Body of pancreas (tissue), 4 donors: ENCODE measurements at regions not wholly inside any gene's neighbourhood (a gene's known extent, or its start where the extent isn't known, plus 50 kb on each side); places are given as distances from the start of the nearest gene placed in this dataset.
A peak's percentile ranks its signal among the peaks of the same experiment; 100 is the strongest.

Experiments
- ATAC-seq: fragments of 150-250 bp; one replicate; pipeline ENCODE4 v1.9.1; 2016
- DNase-seq, 4 donors: peaks; one replicate each; pipeline ENCODE4 v3.0.0-alpha.2; 2019
- H3K27ac ChIP-seq, 4 donors: fragments of 200-600 bp; sonication (generic); 1 replicate in 3 of 4; 2 replicates in 1 of 4; pipeline versions ENCODE4 v1.5.1 to v1.6.1; 2016 to 2019; ENCODE audit warnings: mild to moderate bottlenecking in 1 of 4, mixed read lengths in 1 of 4, moderate library complexity in 1 of 4
- H3K27me3 ChIP-seq, 2 donors: fragments of 200-600 bp; sonication (generic); one replicate each; pipeline ENCODE4 v1.6.0; 2016; ENCODE audit warnings: mild to moderate bottlenecking in 1 of 2
- H3K36me3 ChIP-seq, 2 donors: fragments of 200-600 bp; sonication (generic); replicated peaks in 1 of 2; 2 replicates each; pipeline ENCODE4 v1.5.1; 2016; ENCODE audit warnings: low read depth in 2 of 2; ENCODE audit not compliant: insufficient read depth in 1 of 2
- H3K4me1 ChIP-seq: fragments of 200-600 bp; sonication (generic); one replicate; pipeline ENCODE4 v1.6.0; 2016
- H3K4me3 ChIP-seq, 2 donors: fragments of 200-600 bp; sonication (generic); 1 replicate in 1 of 2; 2 replicates in 1 of 2; pipeline ENCODE4 v1.5.1; 2016 to 2019
- H3K9me3 ChIP-seq, 3 donors: fragments of 200-600 bp; sonication (generic); 1 replicate in 2 of 3; 2 replicates in 1 of 3; pipeline ENCODE4 v1.5.1; 2016
- CTCF ChIP-seq, 7 experiments: fragments of 450-650 bp in 4 of 7; fragments of 200-600 bp in 3 of 7; sonication (generic) in 3 of 7; IDR thresholded peaks; one replicate each; pipeline ENCODE4 v1.5.1; 2016 to 2019; ENCODE audit warnings: antibody characterized with exemption in 7 of 7
- POLR2A ChIP-seq, 3 donors: fragments of 450-650 bp; IDR thresholded peaks; one replicate each; pipeline ENCODE4 v1.6.1; 2016; ENCODE audit warnings: antibody characterized with exemption in 3 of 3, mild to moderate bottlenecking in 2 of 3
- WGBS, 2 donors: methylation state at CpG; one replicate each; pipeline ENCODE4 v1.1.5; 2017; 5-methylcytosine and 5-hydroxymethylcytosine counted together
- intact Hi-C: fragments of 100-400 bp; cut with DNase I; formaldehyde crosslinking; loops from one replicate; pipeline ENCODE4 v1.15.1; 2023

GRCh38 chr2:118709786-118710185 is 137.7 kb downstream of the EN1 start:
- TF ChIP-seq CTCF (IDR thresholded peaks at IDR 0.05), result no peak
- no peak for TF ChIP-seq POLR2A (IDR thresholded peaks at IDR 0.05)
- Histone ChIP-seq H3K27ac (no peak overlapping the region), H3K9me3 (no peaks in the 10 kb centered on the region), H3K4me3 (no peak overlapping the region), H3K27me3 (no peaks in the 10 kb centered on the region), H3K4me1 (no peaks in the 10 kb centered on the region), H3K36me3 (no peaks in the 10 kb centered on the region)
- intact Hi-C loops, result no loop called here
- DNase-seq (peak in 1 of 4 donors; percentile 3), ATAC-seq (no peak)
- WGBS, 2 donors, result 69 to 71% methylated on average over 3 of the region's 3 CpGs

- Histone ChIP-seq H3K4me3 (no peak overlapping the region), H3K9me3 (no peaks in the 10 kb centered on the region), H3K4me1 (no peaks in the 10 kb centered on the region), H3K27ac (no peak overlapping the region), H3K36me3 (no peaks in the 10 kb centered on the region), H3K27me3 (no peaks in the 10 kb centered on the region)
- TF ChIP-seq POLR2A (IDR thresholded peaks at IDR 0.05) (no peak), CTCF (IDR thresholded peaks at IDR 0.05) (no peak)
- ATAC-seq (no peak), DNase-seq (no peak)
- WGBS, 2 donors, result 44 to 69% methylated on average over 1 of the region's 1 CpG
- intact Hi-C loops, result no loop called here
Observed at GRCh38 chr2:118706844-118707243, 140.6 kb downstream of the EN1 start.

- DNase-seq (no peak), ATAC-seq (no peak)
- no peaks in the 10 kb centered on the region for H3K27me3 ChIP-seq
- no peak overlapping the region for H3K4me3 ChIP-seq
- H3K4me1 ChIP-seq, result no peaks in the 10 kb centered on the region
- WGBS, 2 donors, result 69 to 86% methylated on average over 4 of the region's 4 CpGs
- no peak overlapping the region for H3K27ac ChIP-seq
- TF ChIP-seq POLR2A (IDR thresholded peaks at IDR 0.05), result no peak
- no peak for TF ChIP-seq CTCF (IDR thresholded peaks at IDR 0.05)
- intact Hi-C loops, result no loop called here
- no peaks in the 10 kb centered on the region for H3K9me3 ChIP-seq
- no peaks in the 10 kb centered on the region for H3K36me3 ChIP-seq
Observed at GRCh38 chr2:118706371-118706770, 141.1 kb downstream of the EN1 start.

GRCh38 chr2:118705032-118705431 is 142.4 kb downstream of the EN1 start:
- Histone ChIP-seq H3K9me3 (no peaks in the 10 kb centered on the region), H3K27ac (no peak overlapping the region), H3K27me3 (no peaks in the 10 kb centered on the region), H3K4me1 (no peaks in the 10 kb centered on the region), H3K36me3 (no peaks in the 10 kb centered on the region), H3K4me3 (no peak overlapping the region)
- intact Hi-C loops, result no loop called here
- TF ChIP-seq CTCF (IDR thresholded peaks at IDR 0.05), result no peak
- TF ChIP-seq POLR2A (IDR thresholded peaks at IDR 0.05), result no peak
- 76% methylated on average over 1 of the region's 1 CpG for WGBS, 2 donors
- DNase-seq (no peak), ATAC-seq (no peak)

GRCh38 chr2:118699447-118700175 is 147.8 kb downstream of the EN1 start:
- H3K4me1 ChIP-seq, result no peaks in the 10 kb centered on the region
- TF ChIP-seq POLR2A (IDR thresholded peaks at IDR 0.05), result no peak
- no peak for TF ChIP-seq CTCF (IDR thresholded peaks at IDR 0.05)
- ATAC-seq, result no peak
- H3K4me3 ChIP-seq, result no peak overlapping the region
- H3K9me3 ChIP-seq, result no peaks in the 10 kb centered on the region
- WGBS, 2 donors, result 44 to 67% methylated on average over 5 to 13 of the region's 13 CpGs
- no peaks in the 10 kb centered on the region for H3K27me3 ChIP-seq
- intact Hi-C loops, result no loop called here
- H3K36me3 ChIP-seq, result no peaks in the 10 kb centered on the region
- no peak overlapping the region for H3K27ac ChIP-seq
- DNase-seq, result no peak
